Endothelial cell of umbilical vein (primary cell): ENCODE measurements at regions not wholly inside any gene's neighbourhood (a gene's known extent, or its start where the extent isn't known, plus 50 kb on each side); places are given as distances from the start of the nearest gene placed in this dataset.

ENCODE experiments used
- BruUV-seq: library from RNA; stranded (reverse); fragments of 400-500 nt; replicated peaks from 2 replicates; lab custom pipeline; 2021; lab: Mats Ljungman, UMichigan
- CTCF ChIA-PET: fragments of 300-600, 350-600 bp; sonication (Branson Sonifier 250); formaldehyde crosslinking; loops from one replicate; lab custom pipeline; 2021; ENCODE audit warnings: antibody characterized with exemption, inconsistent platforms; lab: Charles Lee
- POLR2A ChIA-PET: fragments of 300-600, 350-600 bp; sonication (Branson Sonifier 250); formaldehyde crosslinking; loops from one replicate; lab custom pipeline; 2021; ENCODE audit warnings: antibody characterized with exemption, inconsistent platforms; lab: Charles Lee
- DNase-seq: peaks from one replicate; pipeline ENCODE4 v3.0.0-alpha.2; 2011; ENCODE audit warnings: low read depth, low spot score
- FAIRE-seq: peaks from 2 replicates; lab custom pipeline; 2011; peaks lifted over from hg19 to GRCh38; lab: Jason Lieb, UNC
- H2AFZ ChIP-seq: 2 replicates; pipeline ENCODE4 v1.6.0; 2012; ENCODE audit warnings: low read depth, low read length, control low read depth, inconsistent platforms
- H3K27ac ChIP-seq: 2 replicates; pipeline ENCODE4 v1.5.1; 2011; ENCODE audit warnings: low read depth, mild to moderate bottlenecking, control low read depth, low read length, moderate library complexity; ENCODE audit not compliant: insufficient read depth
- H3K27me3 ChIP-seq, 2 experiments: 2 replicates each; pipeline versions ENCODE4 v1.6.0 to v1.6.1; 2011; ENCODE audit warnings: low read length in 2 of 2, mixed read lengths in 1 of 2; ENCODE audit not compliant: control insufficient read depth in 2 of 2, insufficient read depth in 2 of 2
- H3K36me3 ChIP-seq, 2 experiments: 2 replicates in 1 of 2; 3 replicates in 1 of 2; pipeline ENCODE4 v1.5.1; 2011; ENCODE audit warnings: low read length in 2 of 2, mild to moderate bottlenecking in 1 of 2, moderate library complexity in 1 of 2; ENCODE audit not compliant: control insufficient read depth in 2 of 2, insufficient read depth in 2 of 2; ENCODE audit errors: extremely low read depth in 1 of 2
- H3K4me1 ChIP-seq: 3 replicates; pipeline ENCODE4 v1.5.1; 2011; ENCODE audit warnings: mild to moderate bottlenecking, low read length; ENCODE audit not compliant: control insufficient read depth, insufficient read depth; ENCODE audit errors: extremely low read depth
- H3K4me2 ChIP-seq: 2 replicates; pipeline ENCODE4 v1.6.1; 2011; ENCODE audit warnings: low read length, control low read depth, mixed read lengths; ENCODE audit not compliant: insufficient read depth
- H3K4me3 ChIP-seq, 3 experiments: fragments of 200-600 bp in 1 of 3; sonication (generic), shearing (Covaris generic) in 1 of 3; replicated peaks in 1 of 3; 2 replicates each; pipeline ENCODE4 v1.5.1; 2011 to 2016; ENCODE audit warnings: control low read depth in 3 of 3, low read length in 3 of 3, mild to moderate bottlenecking in 2 of 3, inconsistent platforms in 1 of 3, low read depth in 1 of 3, moderate library complexity in 1 of 3; ENCODE audit not compliant: insufficient read depth in 1 of 3
- H3K79me2 ChIP-seq: 2 replicates; pipeline ENCODE4 v1.6.0; 2012; ENCODE audit warnings: low read length, inconsistent platforms; ENCODE audit not compliant: control insufficient read depth, insufficient read depth
- H3K9ac ChIP-seq: replicated peaks from 2 replicates; pipeline ENCODE3; 2011; ENCODE audit warnings: low read length, control low read depth; ENCODE audit not compliant: insufficient read depth; ENCODE audit errors: extremely low read depth
- H3K9me1 ChIP-seq: replicated peaks from 3 replicates; pipeline ENCODE4 v1.6.0; 2011; ENCODE audit warnings: mild to moderate bottlenecking, low read length; ENCODE audit not compliant: control insufficient read depth, insufficient read depth; ENCODE audit errors: extremely low read depth
- H3K9me3 ChIP-seq: replicated peaks from 2 replicates; pipeline ENCODE4 v1.5.1; 2012; ENCODE audit warnings: low read length, inconsistent platforms; ENCODE audit not compliant: control insufficient read depth, insufficient read depth
- H4K20me1 ChIP-seq: replicated peaks from 2 replicates; pipeline ENCODE3; 2011; ENCODE audit warnings: mild to moderate bottlenecking, low read length; ENCODE audit not compliant: control insufficient read depth, insufficient read depth; ENCODE audit errors: extremely low read depth
- EZH2 ChIP-seq: IDR thresholded peaks from 2 replicates; pipeline ENCODE4 v1.6.1; 2012; ENCODE audit warnings: borderline replicate concordance, low read depth, mild to moderate bottlenecking, moderate library complexity, low read length, inconsistent platforms; ENCODE audit not compliant: severe bottlenecking
- FOS ChIP-seq: IDR thresholded peaks from 2 replicates; pipeline ENCODE4 v1.6.1; 2011; ENCODE audit warnings: mild to moderate bottlenecking, low read length, moderate library complexity, borderline replicate concordance; ENCODE audit not compliant: insufficient read depth
- GATA2 ChIP-seq: IDR thresholded peaks from 2 replicates; pipeline ENCODE4 v1.7.0; 2011; ENCODE audit warnings: low read depth, mild to moderate bottlenecking, moderate library complexity, mixed read lengths, low read length; ENCODE audit not compliant: insufficient read length, insufficient read depth
- JUN ChIP-seq: IDR thresholded peaks from 2 replicates; pipeline ENCODE4 v1.6.1; 2011; ENCODE audit warnings: borderline replicate concordance, low read depth; ENCODE audit not compliant: insufficient read length, insufficient read depth
- MYC ChIP-seq: IDR thresholded peaks from one replicate; pipeline ENCODE4 v1.6.1; 2011; ENCODE audit warnings: mild to moderate bottlenecking, low read depth, low read length
- POLR2A ChIP-seq: IDR thresholded peaks from 2 replicates; pipeline ENCODE4 v1.6.1; 2012; ENCODE audit warnings: low read depth, mild to moderate bottlenecking, control low read depth, low read length
- POLR2AphosphoS5 ChIP-seq: IDR thresholded peaks from 2 replicates; pipeline ENCODE4 v1.6.1; 2012; ENCODE audit warnings: low read depth, mild to moderate bottlenecking, control low read depth, low read length, moderate library complexity; ENCODE audit not compliant: insufficient read depth
- dilution Hi-C: fragments of 300-500 bp; cut with MboI; formaldehyde crosslinking; loops from one replicate; pipeline ENCODE4 v1.15.0; 2019; ENCODE audit warnings: low sequenced_read_pairs; ENCODE audit not compliant: extremely low pct_ligation_motif_present
- intact Hi-C: fragments of 100-400 bp; cut with micrococcal nuclease; formaldehyde crosslinking; loops from one replicate; pipeline ENCODE4 v1.10.0; 2022
- TF ChIP-seq, protein P1 (sequence below): IDR thresholded peaks from 2 replicates; pipeline ENCODE4 v1.6.1; 2011; ENCODE audit not compliant: insufficient read depth, insufficient read length
- TF ChIP-seq, protein P2 (sequence below), 2 donors: IDR thresholded peaks; 1 replicate in 1 of 2; 2 replicates in 1 of 2; pipeline ENCODE4 v1.5.1; 2011; ENCODE audit warnings: low read length in 2 of 2, mild to moderate bottlenecking in 2 of 2, moderate library complexity in 2 of 2, control low read depth in 1 of 2, inconsistent platforms in 1 of 2, low read depth in 1 of 2; ENCODE audit not compliant: insufficient read depth in 1 of 2; ENCODE audit errors: extremely low read depth in 1 of 2

DNA sequence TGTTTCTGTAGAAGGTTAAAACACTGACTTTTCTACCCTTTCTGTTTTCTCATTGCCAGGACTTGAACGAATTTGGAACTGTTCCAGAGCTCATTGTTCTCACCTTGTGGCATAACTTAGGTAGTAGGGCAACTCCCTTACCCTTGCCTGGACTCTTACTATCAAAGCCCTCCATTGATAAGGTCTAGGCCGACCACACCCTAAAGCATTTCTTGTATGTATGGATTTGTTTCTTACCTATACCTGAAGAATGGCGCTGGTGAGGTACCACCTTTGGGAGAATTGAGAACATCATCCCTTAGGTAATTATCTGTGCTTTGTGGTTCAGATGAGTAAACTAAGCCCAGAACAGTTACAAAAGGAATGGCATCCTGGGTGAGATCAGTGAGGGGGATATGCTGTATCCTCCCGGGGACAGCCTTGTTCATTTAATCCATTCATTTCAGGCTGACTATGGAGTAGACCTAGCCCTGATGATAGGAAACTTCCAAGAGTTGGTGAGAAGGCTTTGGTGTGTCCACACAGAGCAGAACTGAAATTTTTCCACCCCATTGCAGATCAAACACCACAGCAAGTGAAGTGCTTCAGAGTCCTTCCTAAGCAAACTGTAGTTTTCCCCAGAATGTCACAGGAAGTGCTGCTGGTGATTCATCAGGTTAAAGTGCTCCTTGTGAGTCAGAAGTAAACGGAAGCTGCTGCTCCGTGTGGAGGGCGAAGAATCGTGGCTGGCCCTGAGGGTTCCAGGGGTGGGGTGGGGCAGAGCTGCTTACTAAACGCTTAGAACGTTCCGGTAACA is 113.0 kb downstream of the TEX26 start:
- H2AFZ ChIP-seq: peak overlapping the region; percentile 62
- CTCF ChIA-PET: interaction anchor here (0.7 to 3.5 kb wide), 27 partner anchors 11 to 1275 kb away, joined by 3 to 37 read pairs (median 7); no protein-coding TSS in a partner anchor
- no peaks in the 10 kb centered on the region for H3K79me2 ChIP-seq
- POLR2A ChIA-PET: no interaction called here
- FAIRE-seq: peak; percentile 100
- intact Hi-C loops (loop anchor here (1.0 to 10.0 kb wide), 10 partner anchors 45 to 681 kb away; partner anchors contain the start of genes MEDAG and UBE2L5), dilution Hi-C loops (no loop called here)
- H3K4me1 ChIP-seq: peaks cover 35% of the 10 kb centered on the region
- BruUV-seq: TSS peak; percentile 100
- no peaks in the 10 kb centered on the region for H3K36me3 ChIP-seq
- H3K9me3 ChIP-seq: no peaks in the 10 kb centered on the region
- no peaks in the 10 kb centered on the region for H3K9me1 ChIP-seq
- H3K27ac ChIP-seq: peak overlapping the region; percentile 68
- H4K20me1 ChIP-seq: no peaks in the 10 kb centered on the region
- peak; percentile 92 for DNase-seq
- H3K4me3 ChIP-seq: no peak overlapping the region
- TF ChIP-seq FOS: peak; percentile 99
- TF ChIP-seq, protein P1, sequence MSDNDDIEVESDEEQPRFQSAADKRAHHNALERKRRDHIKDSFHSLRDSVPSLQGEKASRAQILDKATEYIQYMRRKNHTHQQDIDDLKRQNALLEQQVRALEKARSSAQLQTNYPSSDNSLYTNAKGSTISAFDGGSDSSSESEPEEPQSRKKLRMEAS: no peak
- TF ChIP-seq POLR2AphosphoS5: peak; percentile 92
- peak; percentile 95 for TF ChIP-seq JUN
- no peak for TF ChIP-seq EZH2
- TF ChIP-seq, protein P2, sequence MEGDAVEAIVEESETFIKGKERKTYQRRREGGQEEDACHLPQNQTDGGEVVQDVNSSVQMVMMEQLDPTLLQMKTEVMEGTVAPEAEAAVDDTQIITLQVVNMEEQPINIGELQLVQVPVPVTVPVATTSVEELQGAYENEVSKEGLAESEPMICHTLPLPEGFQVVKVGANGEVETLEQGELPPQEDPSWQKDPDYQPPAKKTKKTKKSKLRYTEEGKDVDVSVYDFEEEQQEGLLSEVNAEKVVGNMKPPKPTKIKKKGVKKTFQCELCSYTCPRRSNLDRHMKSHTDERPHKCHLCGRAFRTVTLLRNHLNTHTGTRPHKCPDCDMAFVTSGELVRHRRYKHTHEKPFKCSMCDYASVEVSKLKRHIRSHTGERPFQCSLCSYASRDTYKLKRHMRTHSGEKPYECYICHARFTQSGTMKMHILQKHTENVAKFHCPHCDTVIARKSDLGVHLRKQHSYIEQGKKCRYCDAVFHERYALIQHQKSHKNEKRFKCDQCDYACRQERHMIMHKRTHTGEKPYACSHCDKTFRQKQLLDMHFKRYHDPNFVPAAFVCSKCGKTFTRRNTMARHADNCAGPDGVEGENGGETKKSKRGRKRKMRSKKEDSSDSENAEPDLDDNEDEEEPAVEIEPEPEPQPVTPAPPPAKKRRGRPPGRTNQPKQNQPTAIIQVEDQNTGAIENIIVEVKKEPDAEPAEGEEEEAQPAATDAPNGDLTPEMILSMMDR (IDR thresholded peaks at IDR 0.05; ENCODE audit: extremely low read depth in 1 of 2, insufficient read depth in 1 of 2, low read depth in 1 of 2, low read length in 2 of 2): no peak
- TF ChIP-seq POLR2A: peak; percentile 43
- TF ChIP-seq MYC: no peak
- peak; percentile 20 for TF ChIP-seq GATA2
- H3K4me2 ChIP-seq: peak overlapping the region; percentile 33
- peak overlapping the region; percentile 5 for H3K9ac ChIP-seq
- H3K27me3 ChIP-seq: no peaks in the 10 kb centered on the region
